ENCODE measurements at regions not wholly inside any gene's neighbourhood (a gene's known extent, or its start where the extent isn't known, plus 50 kb on each side); places are given as distances from the start of the nearest gene placed in this dataset.

- TF ChIP-seq CTCF (conservative IDR thresholded peaks at IDR 0.05; ENCODE audit: low read depth, low read length) = no peak
- peak; percentile 77 for DNase-seq (ENCODE audit: low read depth)
- H3K4me3 ChIP-seq (ENCODE audit: low read length) = no peak overlapping the region
Observed at GRCh38 chr1:172960454-172961208, 90.1 kb downstream of the TNFSF18 start.

GRCh38 chr1:172964864-172965263 lies 85.9 kb downstream of the TNFSF18 start:
- no peak for DNase-seq (ENCODE audit: low read depth)
- H3K4me3 ChIP-seq (ENCODE audit: low read length) = no peak overlapping the region
- no peak for TF ChIP-seq CTCF (conservative IDR thresholded peaks at IDR 0.05; ENCODE audit: low read depth, low read length)

- no peak for DNase-seq (ENCODE audit: low read depth)
- TF ChIP-seq CTCF (conservative IDR thresholded peaks at IDR 0.05; ENCODE audit: low read depth, low read length) = no peak
- H3K4me3 ChIP-seq (ENCODE audit: low read length) = no peak overlapping the region
Observed at GRCh38 chr1:172966844-172967540, 83.7 kb downstream of the TNFSF18 start.

- DNase-seq (ENCODE audit: low read depth) = no peak
- H3K4me3 ChIP-seq (ENCODE audit: low read length) = no peak overlapping the region
- TF ChIP-seq CTCF (conservative IDR thresholded peaks at IDR 0.05; ENCODE audit: low read depth, low read length) = no peak
Observed at GRCh38 chr1:172967936-172968335, 82.8 kb downstream of the TNFSF18 start.

- H3K4me3 ChIP-seq (ENCODE audit: low read length) = no peak overlapping the region
- no peak for TF ChIP-seq CTCF (conservative IDR thresholded peaks at IDR 0.05; ENCODE audit: low read depth, low read length)
- DNase-seq (ENCODE audit: low read depth) = no peak
Observed at GRCh38 chr1:172969611-172970010, 81.1 kb downstream of the TNFSF18 start.

- no peak overlapping the region for H3K4me3 ChIP-seq (ENCODE audit: low read length)
- no peak for DNase-seq (ENCODE audit: low read depth)
- no peak for TF ChIP-seq CTCF (conservative IDR thresholded peaks at IDR 0.05; ENCODE audit: low read depth, low read length)
Observed at GRCh38 chr1:172970186-172970585, 80.6 kb downstream of the TNFSF18 start.

DNA sequence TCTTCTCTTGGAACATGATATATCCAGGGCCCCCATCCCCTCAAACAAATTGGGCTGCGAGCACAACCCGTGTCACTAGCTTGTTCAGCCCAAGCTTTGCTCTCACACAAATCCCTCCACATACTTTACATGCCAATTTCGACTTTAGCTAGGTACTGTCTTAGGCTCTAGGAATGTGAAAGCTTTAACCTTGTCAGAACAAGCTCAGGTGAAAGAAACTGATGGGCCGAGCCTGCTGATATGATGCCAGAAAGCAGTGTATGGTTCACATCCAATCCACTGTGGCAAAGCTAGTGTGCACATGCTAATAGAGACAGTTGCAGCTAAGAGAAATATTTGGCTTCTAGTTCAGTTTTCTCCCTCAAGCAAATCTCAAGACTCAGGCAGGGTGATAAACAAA lies 79.5 kb downstream of the TNFSF18 start:
- DNase-seq (ENCODE audit: low read depth) = no peak
- TF ChIP-seq CTCF (conservative IDR thresholded peaks at IDR 0.05; ENCODE audit: low read depth, low read length) = no peak
- H3K4me3 ChIP-seq (ENCODE audit: low read length) = no peak overlapping the region

Measured in retinal pigment epithelial cell (primary cell).